ENCODE measurements at regions not wholly inside any gene's neighbourhood (a gene's known extent, or its start where the extent isn't known, plus 50 kb on each side); places are given as distances from the start of the nearest gene placed in this dataset.

DNA sequence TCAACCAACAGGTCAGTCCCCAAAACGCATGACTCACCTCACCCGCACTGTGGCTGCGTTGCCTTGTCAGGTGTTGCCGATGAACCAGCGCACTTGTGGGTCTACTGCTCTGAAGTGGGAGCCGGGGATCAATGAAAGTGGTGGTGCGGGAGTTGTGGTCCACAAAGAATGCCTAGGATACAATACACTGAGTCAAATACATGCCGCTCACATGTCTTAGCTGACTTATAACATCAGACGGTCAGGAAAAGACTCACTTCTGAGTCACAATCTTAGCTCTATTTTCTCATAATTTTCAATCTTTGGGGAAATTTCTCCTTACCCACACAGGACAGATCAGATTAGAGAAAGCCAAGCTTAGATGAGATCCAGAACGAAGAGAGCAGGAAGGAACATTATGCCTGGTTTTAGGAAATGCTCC is 107.1 kb upstream of the STK17B start:
- DNase-seq: no peak
- Histone ChIP-seq H3K9me3 (replicated peaks in 1 of 3) (no peaks in the 10 kb centered on the region), H3K4me3 (no peak overlapping the region), H3K27ac (no peak overlapping the region), H3K36me3 (replicated peaks in 1 of 2) (no peaks in the 10 kb centered on the region), H3K4me1 (replicated peaks in 1 of 2) (peaks cover 9 to 26% of the 10 kb centered on the region in 2 donors), H3K27me3 (no peaks in the 10 kb centered on the region)
- TF ChIP-seq, protein P1, sequence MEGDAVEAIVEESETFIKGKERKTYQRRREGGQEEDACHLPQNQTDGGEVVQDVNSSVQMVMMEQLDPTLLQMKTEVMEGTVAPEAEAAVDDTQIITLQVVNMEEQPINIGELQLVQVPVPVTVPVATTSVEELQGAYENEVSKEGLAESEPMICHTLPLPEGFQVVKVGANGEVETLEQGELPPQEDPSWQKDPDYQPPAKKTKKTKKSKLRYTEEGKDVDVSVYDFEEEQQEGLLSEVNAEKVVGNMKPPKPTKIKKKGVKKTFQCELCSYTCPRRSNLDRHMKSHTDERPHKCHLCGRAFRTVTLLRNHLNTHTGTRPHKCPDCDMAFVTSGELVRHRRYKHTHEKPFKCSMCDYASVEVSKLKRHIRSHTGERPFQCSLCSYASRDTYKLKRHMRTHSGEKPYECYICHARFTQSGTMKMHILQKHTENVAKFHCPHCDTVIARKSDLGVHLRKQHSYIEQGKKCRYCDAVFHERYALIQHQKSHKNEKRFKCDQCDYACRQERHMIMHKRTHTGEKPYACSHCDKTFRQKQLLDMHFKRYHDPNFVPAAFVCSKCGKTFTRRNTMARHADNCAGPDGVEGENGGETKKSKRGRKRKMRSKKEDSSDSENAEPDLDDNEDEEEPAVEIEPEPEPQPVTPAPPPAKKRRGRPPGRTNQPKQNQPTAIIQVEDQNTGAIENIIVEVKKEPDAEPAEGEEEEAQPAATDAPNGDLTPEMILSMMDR (IDR thresholded peaks at IDR 0.05): no peak
- no peak for TF ChIP-seq POLR2A (IDR thresholded peaks at IDR 0.05)
- intact Hi-C loops (cut with DNase I): loop anchor here (5.0 to 10.0 kb wide), 2 partner anchors 196 to 204 kb away; no protein-coding TSS in a partner anchor
- 90 to 93% (median 90%) methylated on average over 10 of the region's 10 CpGs for WGBS, 4 donors

DNA sequence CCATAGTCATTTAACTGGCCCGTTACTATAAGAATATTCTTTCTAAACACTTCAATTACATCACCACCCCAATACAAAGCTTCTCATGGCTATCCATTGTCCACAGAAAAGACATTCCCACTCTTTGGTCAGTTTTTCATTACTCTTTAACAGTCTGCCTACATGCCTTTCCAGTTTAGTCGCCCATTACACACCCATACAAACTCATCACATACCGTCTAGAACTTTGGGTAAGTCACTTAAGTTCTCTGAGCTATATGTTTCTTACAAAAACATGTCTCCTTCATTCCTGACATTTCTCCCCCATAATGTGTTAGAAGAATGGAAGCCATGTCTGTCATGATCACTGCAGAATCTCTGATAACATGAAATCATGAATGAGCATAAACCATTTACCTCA is 108.2 kb upstream of the STK17B start:
- TF ChIP-seq POLR2A (IDR thresholded peaks at IDR 0.05): no peak
- TF ChIP-seq, protein P1 (IDR thresholded peaks at IDR 0.05): no peak
- Histone ChIP-seq H3K27me3 (no peaks in the 10 kb centered on the region), H3K27ac (no peak overlapping the region), H3K4me3 (no peak overlapping the region), H3K9me3 (replicated peaks in 1 of 3) (no peaks in the 10 kb centered on the region), H3K4me1 (replicated peaks in 1 of 2) (peaks cover 4 to 20% of the 10 kb centered on the region in 2 donors), H3K36me3 (replicated peaks in 1 of 2) (no peaks in the 10 kb centered on the region)
- no peak for DNase-seq
- intact Hi-C loops (cut with DNase I): loop anchor here (5.0 to 10.0 kb wide), 2 partner anchors 197 to 205 kb away; no protein-coding TSS in a partner anchor
- WGBS, 4 donors: 94 to 100% (median 95%) methylated on average over 3 of the region's 3 CpGs

DNA sequence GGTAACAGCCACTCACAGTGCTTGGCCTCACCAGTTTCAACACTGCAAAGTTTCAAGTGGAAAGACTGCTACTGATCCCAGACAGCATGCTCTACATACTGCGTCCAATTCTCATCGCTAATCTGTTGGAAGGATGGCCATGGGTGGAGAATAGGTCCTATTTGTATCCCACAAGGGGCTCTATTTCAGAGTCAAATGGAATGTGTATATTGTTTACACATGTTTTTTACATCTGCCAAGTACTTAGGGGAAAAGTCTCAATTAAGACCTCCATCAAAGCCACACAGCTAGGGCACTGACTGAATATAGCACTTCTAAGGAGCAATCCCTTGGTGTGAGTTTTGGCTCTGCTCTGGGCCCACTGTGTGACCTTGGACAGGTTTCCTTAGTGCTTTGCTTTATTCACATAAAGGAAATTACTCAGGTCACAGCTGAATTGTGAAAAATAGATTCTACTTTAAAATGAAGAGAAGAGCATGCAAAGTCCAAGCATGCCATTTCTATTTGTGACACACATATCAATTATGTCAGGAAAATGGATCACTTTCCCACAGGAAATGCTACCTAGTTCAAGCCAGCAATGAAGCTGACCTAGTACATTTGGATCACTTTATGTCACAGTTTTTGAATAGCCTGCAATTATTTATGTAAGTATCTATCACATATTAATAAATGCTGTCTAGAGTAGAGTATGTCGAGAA is 112.9 kb upstream of the STK17B start:
- TF ChIP-seq POLR2A (IDR thresholded peaks at IDR 0.05): no peak
- TF ChIP-seq, protein P1 (IDR thresholded peaks at IDR 0.05): no peak
- Histone ChIP-seq H3K36me3 (replicated peaks in 1 of 2) (no peaks in the 10 kb centered on the region), H3K4me1 (replicated peaks in 1 of 2) (peaks cover 0 to 14% of the 10 kb centered on the region in 2 donors), H3K9me3 (replicated peaks in 1 of 3) (no peaks in the 10 kb centered on the region), H3K27ac (no peak overlapping the region), H3K4me3 (no peak overlapping the region), H3K27me3 (no peaks in the 10 kb centered on the region)
- no peak for DNase-seq
- 75 to 81% (median 80%) methylated on average over 3 of the region's 3 CpGs for WGBS, 4 donors
- intact Hi-C loops (cut with DNase I): no loop called here

DNA sequence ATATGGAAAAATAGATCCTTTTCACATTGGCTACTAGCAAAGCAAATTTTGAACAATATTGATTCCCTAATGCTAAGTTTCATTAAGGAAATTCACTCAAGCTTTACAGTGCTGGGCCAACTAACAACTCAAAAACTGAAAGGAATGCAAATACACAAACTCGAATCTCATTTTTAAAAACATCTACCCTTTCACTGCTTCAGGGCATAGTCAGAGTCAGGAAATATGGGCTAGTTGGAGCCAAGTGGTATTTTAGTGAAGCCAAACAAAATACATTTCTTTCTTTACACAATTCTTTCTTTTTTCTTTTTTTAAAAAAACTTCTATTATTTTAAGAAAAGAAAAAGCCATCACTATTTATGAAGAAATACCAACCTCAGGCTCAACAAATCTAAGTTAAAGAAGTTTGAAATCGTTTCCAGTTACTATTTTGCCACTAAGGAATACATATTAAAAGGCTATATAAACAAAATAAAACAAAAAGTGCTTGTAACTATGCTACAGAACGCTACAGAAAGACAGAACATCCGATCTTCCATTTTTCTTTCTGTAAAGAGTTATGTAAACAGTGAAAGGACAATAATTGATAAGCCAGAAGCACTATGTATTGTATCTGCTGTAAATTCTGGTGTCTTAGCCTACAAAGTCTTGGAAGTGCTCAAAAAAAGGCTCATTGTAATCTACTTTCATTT is 113.6 kb upstream of the STK17B start:
- TF ChIP-seq, protein P1 (IDR thresholded peaks at IDR 0.05): no peak
- TF ChIP-seq POLR2A (IDR thresholded peaks at IDR 0.05): no peak
- no peak for DNase-seq
- Histone ChIP-seq H3K27me3 (no peaks in the 10 kb centered on the region), H3K9me3 (replicated peaks in 1 of 3) (no peaks in the 10 kb centered on the region), H3K4me1 (replicated peaks in 1 of 2) (peaks cover 0 to 14% of the 10 kb centered on the region in 2 donors), H3K36me3 (replicated peaks in 1 of 2) (no peaks in the 10 kb centered on the region), H3K27ac (no peak overlapping the region), H3K4me3 (no peak overlapping the region)
- intact Hi-C loops (cut with DNase I): no loop called here
- WGBS, 4 donors: 63 to 71% (median 65%) methylated on average over 4 of the region's 4 CpGs

Data from adrenal gland (tissue), 9 donors.